NT2/D1 (cell line): ENCODE measurements at regions not wholly inside any gene's neighbourhood (a gene's known extent, or its start where the extent isn't known, plus 50 kb on each side); places are given as distances from the start of the nearest gene placed in this dataset.

Source experiments
- DNase-seq: peaks from one replicate; pipeline ENCODE4 v3.0.0-alpha.2; 2011; ENCODE audit warnings: low read depth, low spot score
- H3K27me3 ChIP-seq: 2 replicates; pipeline ENCODE4 v1.6.0; 2011; ENCODE audit warnings: mild to moderate bottlenecking; ENCODE audit not compliant: insufficient read length, insufficient read depth
- H3K36me3 ChIP-seq: 2 replicates; pipeline ENCODE4 v1.6.1; 2011; ENCODE audit warnings: mild to moderate bottlenecking, low read length, mixed read lengths; ENCODE audit not compliant: insufficient read depth, insufficient read length
- H3K4me1 ChIP-seq: 2 replicates; pipeline ENCODE4 v1.5.1; 2011; ENCODE audit not compliant: insufficient read depth, insufficient read length
- H3K4me3 ChIP-seq: 2 replicates; pipeline ENCODE4 v1.5.1; 2011; ENCODE audit warnings: low read depth; ENCODE audit not compliant: insufficient read length
- H3K9ac ChIP-seq: 2 replicates; pipeline ENCODE4 v1.6.0; 2011; ENCODE audit warnings: low read depth; ENCODE audit not compliant: insufficient read length
- H3K9me3 ChIP-seq: 2 replicates; pipeline ENCODE4 v1.5.1; 2011; ENCODE audit warnings: mild to moderate bottlenecking, low read length; ENCODE audit not compliant: insufficient read depth
- SUZ12 ChIP-seq: IDR thresholded peaks from 2 replicates; pipeline ENCODE4 v1.6.1; 2011; ENCODE audit not compliant: insufficient read length, insufficient read depth; ENCODE audit errors: extremely low read depth
- YY1 ChIP-seq: IDR thresholded peaks from 2 replicates; pipeline ENCODE4 v1.6.1; 2011; ENCODE audit not compliant: insufficient read length, insufficient read depth
- ZNF274 ChIP-seq: IDR thresholded peaks from 2 replicates; pipeline ENCODE4 v1.6.1; 2011; ENCODE audit warnings: mild to moderate bottlenecking, low read depth, low read length

DNA sequence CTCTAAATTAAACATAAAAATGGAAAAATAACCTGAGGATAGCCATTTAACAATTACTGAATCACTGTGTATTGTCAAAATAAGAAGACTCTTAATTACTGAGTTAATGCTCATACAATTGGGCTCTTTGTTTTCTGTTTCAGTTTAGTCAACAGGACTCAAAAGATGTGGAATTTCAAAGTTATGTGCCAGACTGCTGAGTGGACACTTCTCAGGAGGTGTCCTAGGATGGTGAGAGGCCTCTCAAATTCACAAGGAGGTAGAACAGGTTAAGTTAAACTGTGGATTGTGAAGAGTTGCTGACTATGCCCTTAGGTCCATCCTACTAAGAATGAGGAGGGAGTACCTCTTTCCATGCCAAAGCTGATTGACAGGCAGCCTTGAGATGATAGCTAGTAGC lies 157.7 kb upstream of the CHRM2 start:
- Histone ChIP-seq H3K36me3 (no peaks in the 10 kb centered on the region), H3K4me3 (no peak overlapping the region), H3K4me1 (no peaks in the 10 kb centered on the region), H3K9ac (no peak overlapping the region), H3K27me3 (no peaks in the 10 kb centered on the region), H3K9me3 (no peaks in the 10 kb centered on the region)
- TF ChIP-seq SUZ12 (no peak), YY1 (no peak), ZNF274 (no peak)
- DNase-seq: no peak

DNA sequence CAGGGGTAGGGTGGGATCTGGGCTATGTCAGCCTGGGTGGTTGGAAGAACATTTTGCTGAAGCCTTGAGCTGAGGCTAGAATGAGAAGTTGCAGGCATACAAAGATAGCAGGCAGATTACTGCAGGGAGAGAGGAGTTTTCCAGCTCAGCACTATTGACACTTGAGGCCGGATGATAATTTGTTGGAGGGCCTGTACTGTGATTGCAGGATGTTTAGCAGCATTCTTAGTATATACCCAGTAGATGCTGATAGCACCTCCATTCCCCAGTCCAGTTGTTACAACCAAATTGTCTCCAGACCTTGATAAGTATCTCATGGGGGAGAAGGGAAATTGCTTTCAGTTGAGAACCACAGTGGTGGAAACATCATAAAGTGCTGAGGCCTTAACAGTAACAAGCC lies 158.6 kb upstream of the CHRM2 start:
- Histone ChIP-seq H3K9ac (no peak overlapping the region), H3K36me3 (no peaks in the 10 kb centered on the region), H3K9me3 (no peaks in the 10 kb centered on the region), H3K4me3 (no peak overlapping the region), H3K4me1 (no peaks in the 10 kb centered on the region), H3K27me3 (no peaks in the 10 kb centered on the region)
- no peak for DNase-seq
- TF ChIP-seq YY1 (no peak), ZNF274 (no peak), SUZ12 (no peak)

DNA sequence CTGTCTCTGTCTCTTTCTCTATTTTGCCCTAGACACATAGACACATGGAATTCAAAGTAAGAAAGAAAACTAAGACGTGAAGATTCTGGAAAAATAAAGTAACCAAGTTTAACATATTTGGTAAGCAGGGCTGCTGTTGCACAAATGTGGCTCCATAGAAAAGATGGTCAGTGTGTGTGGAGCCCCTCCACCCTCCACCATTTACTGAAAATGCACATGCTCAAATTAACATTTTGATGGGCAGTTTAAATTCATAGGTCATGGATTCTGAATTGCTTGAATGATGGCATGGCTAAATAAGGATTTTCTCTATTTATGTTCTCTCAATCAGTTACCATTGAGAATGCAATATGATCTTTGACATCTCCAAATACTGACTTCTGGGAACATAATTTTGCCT lies 165.5 kb upstream of the CHRM2 start:
- no peaks in the 10 kb centered on the region for H3K9me3 ChIP-seq
- TF ChIP-seq SUZ12 (no peak), ZNF274 (no peak), YY1 (no peak)

DNA sequence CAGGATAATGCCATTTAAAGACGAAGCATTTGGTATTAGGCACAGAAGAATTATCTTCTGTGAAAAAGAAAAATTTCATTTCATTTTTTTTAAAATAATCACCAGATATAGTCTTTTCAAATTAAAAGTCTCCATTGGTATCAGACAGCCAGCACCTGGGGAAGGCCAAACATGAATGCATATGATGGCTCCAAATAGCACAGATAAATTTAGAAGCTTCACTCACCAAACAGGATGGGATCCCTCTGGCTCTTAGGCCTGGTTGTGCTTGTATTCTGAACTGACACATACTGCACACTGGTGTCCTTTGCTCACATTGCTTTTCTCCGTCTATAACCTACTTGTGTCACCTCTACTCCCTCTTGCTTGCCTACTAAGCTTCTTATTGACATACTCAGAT lies 169.5 kb upstream of the CHRM2 start:
- Histone ChIP-seq H3K9me3 (no peaks in the 10 kb centered on the region), H3K4me3 (no peak overlapping the region)

More for the DNA sequence above, 165.5 kb upstream of the CHRM2 start:
- Histone ChIP-seq H3K4me3 (no peak overlapping the region), H3K9ac (no peak overlapping the region), H3K27me3 (no peaks in the 10 kb centered on the region), H3K36me3 (no peaks in the 10 kb centered on the region), H3K4me1 (no peaks in the 10 kb centered on the region)
- no peak for DNase-seq

DNA sequence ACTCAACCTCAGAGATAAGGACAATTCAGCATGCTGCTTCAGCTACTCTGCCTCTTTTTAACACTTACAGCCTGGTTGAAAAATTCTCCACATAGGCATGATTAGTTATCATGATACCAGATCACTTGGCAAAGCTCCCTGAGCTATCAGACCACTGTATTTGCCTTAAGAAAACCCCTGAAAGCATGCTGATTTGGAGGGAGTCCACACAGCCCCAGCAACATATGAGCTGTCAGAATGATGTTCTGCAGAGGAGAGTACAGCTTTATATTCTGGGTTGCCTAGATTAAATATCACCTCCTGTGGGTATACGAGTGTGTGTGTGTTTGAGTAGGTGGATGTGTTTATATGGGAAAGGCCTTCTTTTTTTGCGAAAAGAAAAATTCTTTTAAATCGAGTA lies 170.2 kb upstream of the CHRM2 start:
- DNase-seq: no peak
- Histone ChIP-seq H3K9ac (no peak overlapping the region), H3K9me3 (no peaks in the 10 kb centered on the region), H3K4me1 (no peaks in the 10 kb centered on the region), H3K27me3 (no peaks in the 10 kb centered on the region), H3K4me3 (no peak overlapping the region), H3K36me3 (no peaks in the 10 kb centered on the region)
- TF ChIP-seq ZNF274 (no peak), YY1 (no peak)

More for the DNA sequence above, 169.5 kb upstream of the CHRM2 start:
- H3K36me3 ChIP-seq: no peaks in the 10 kb centered on the region
- no peaks in the 10 kb centered on the region for H3K4me1 ChIP-seq
- no peak overlapping the region for H3K9ac ChIP-seq
- H3K27me3 ChIP-seq: no peaks in the 10 kb centered on the region
- DNase-seq: no peak
- TF ChIP-seq SUZ12 (no peak), YY1 (no peak), ZNF274 (no peak)

DNA sequence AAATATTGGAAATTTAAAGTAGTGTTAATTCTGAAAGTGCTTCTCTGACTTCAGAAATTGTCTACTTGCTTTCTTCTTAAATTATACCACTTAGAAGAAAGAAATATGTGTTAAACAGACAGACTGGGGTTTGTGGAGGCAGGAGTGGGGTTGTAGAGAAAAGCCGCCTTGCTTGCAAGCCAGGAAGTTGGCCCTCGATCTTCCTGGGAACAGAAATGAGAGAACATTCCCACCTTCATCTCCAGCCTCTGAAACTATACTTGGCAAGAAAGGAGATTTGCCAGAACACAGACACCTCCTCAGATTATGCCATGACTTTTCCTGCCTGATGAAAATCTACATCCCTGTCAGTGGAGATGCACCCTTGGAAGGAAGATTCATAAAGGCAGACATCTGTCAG lies 171.2 kb upstream of the CHRM2 start:
- DNase-seq: no peak
- no peak overlapping the region for H3K9ac ChIP-seq
- no peaks in the 10 kb centered on the region for H3K27me3 ChIP-seq

DNA sequence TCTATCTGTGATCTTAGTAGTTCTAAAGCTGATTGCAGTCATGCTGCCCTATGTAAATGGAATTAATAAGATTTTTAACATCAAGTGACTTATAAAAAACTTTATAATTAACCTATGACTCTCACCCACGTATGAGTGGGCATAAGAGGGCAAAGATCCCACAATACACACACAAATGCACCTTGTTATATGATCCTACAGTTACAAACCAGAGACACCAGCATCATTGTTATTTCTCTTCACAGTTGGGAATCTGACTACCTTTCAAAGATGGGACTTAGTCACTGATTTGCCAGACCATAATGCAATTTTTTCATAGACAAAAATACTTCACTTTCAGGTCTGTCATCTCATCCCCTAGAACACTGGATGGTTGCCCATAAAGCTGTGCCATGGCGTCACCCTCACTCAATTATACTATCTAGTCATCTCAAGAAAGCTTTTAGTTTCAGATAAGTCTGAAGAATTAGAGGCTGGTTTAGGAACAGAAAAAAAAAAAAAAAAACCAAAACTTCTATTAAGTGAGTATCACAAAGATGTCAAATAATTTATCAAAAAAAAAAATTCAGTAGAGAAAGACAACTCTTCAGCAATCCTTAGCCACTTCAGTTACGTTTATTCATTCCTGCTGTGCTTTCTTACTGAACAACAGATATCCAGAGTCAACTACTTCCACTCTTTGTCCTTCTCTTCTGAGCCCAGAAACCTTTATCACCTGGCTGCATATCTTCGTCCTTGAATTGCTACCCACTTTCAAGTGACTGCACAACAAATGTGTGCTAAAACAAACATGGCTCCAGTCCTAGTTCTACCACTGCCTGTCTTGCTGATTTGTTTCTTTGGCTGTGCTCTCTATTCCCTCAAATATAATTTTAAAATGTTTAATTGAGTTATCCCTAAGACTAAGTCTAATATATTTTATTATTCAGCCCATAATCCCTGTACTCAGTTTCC lies 175.0 kb upstream of the CHRM2 start:
- TF ChIP-seq ZNF274: no peak
- TF ChIP-seq SUZ12: no peak
- no peak for TF ChIP-seq YY1
- DNase-seq: no peak
- H3K27me3 ChIP-seq: no peaks in the 10 kb centered on the region

More for the DNA sequence above, 171.2 kb upstream of the CHRM2 start:
- Histone ChIP-seq H3K9me3 (no peaks in the 10 kb centered on the region), H3K4me3 (no peak overlapping the region), H3K4me1 (no peaks in the 10 kb centered on the region), H3K36me3 (no peaks in the 10 kb centered on the region)
- no peak for TF ChIP-seq YY1
- no peak for TF ChIP-seq ZNF274
- no peak for TF ChIP-seq SUZ12

More for the DNA sequence above, 175.0 kb upstream of the CHRM2 start:
- no peaks in the 10 kb centered on the region for H3K36me3 ChIP-seq
- no peaks in the 10 kb centered on the region for H3K4me1 ChIP-seq
- H3K4me3 ChIP-seq: no peak overlapping the region
- H3K9ac ChIP-seq: no peak overlapping the region
- no peaks in the 10 kb centered on the region for H3K9me3 ChIP-seq
